C4-2B (cell line): ENCODE measurements at regions not wholly inside any gene's neighbourhood (a gene's known extent, or its start where the extent isn't known, plus 50 kb on each side); places are given as distances from the start of the nearest gene placed in this dataset.

Source experiments
- H3K27ac ChIP-seq: fragments of 450-650 bp; 2 replicates; pipeline ENCODE4 v1.5.1; 2017
- CTCF ChIP-seq: fragments of 450-650 bp; conservative IDR thresholded peaks from 2 replicates; pipeline ENCODE4 v1.5.1; 2017; ENCODE audit warnings: mild to moderate bottlenecking
- ZFX ChIP-seq: fragments of 450-650 bp; IDR thresholded peaks from 2 replicates; pipeline ENCODE4 v1.6.1; 2017

- TF ChIP-seq CTCF = no peak
- no peak for TF ChIP-seq ZFX
- no peak overlapping the region for H3K27ac ChIP-seq
Measured at GRCh38 chr18:75863696-75864095, 436.2 kb upstream of the SMIM21 start.

- no peak overlapping the region for H3K27ac ChIP-seq
- TF ChIP-seq CTCF = no peak
- TF ChIP-seq ZFX = no peak
Measured at GRCh38 chr18:75862458-75862857, 435.0 kb upstream of the SMIM21 start.

- no peak overlapping the region for H3K27ac ChIP-seq
- TF ChIP-seq CTCF (no peak), ZFX (no peak)
Measured at GRCh38 chr18:75860166-75860565, 432.7 kb upstream of the SMIM21 start.

- TF ChIP-seq CTCF (no peak), ZFX (no peak)
- H3K27ac ChIP-seq = no peak overlapping the region
Measured at GRCh38 chr18:75859533-75859932, 432.0 kb upstream of the SMIM21 start.

- TF ChIP-seq ZFX (no peak), CTCF (no peak)
Measured at GRCh38 chr18:75858754-75859153, 431.3 kb upstream of the SMIM21 start.

GRCh38 chr18:75857558-75857957, 430.1 kb upstream of the SMIM21 start:
- TF ChIP-seq ZFX (no peak), CTCF (no peak)
- H3K27ac ChIP-seq = no peak overlapping the region

More at GRCh38 chr18:75858754-75859153, 431.3 kb upstream of the SMIM21 start:
- no peak overlapping the region for H3K27ac ChIP-seq

GRCh38 chr18:75854808-75855207, 427.3 kb upstream of the SMIM21 start:
- no peak for TF ChIP-seq CTCF
- no peak for TF ChIP-seq ZFX
- no peak overlapping the region for H3K27ac ChIP-seq
